ENCODE measurements at regions not wholly inside any gene's neighbourhood (a gene's known extent, or its start where the extent isn't known, plus 50 kb on each side); places are given as distances from the start of the nearest gene placed in this dataset.

DNA sequence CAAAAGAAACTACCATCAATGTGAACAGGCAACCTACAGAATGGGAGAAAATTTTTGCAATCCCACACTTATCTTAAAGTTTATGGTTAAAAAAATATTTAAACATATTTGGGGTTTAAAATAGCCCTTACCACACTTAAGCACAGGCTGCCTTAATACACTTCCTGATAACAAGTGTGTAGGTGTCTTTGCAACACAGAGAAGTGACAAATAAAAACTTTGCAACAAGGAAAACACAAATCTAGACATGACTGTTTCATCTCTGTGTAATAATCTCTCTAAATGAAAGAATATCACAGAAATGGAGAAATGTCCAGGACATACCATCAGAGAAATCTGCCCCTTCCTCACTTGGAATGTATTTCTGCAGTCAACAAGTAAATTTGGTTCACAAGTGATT, 464.1 kb upstream of the ARHGEF26 start:
- DNase-seq = no peak

DNA sequence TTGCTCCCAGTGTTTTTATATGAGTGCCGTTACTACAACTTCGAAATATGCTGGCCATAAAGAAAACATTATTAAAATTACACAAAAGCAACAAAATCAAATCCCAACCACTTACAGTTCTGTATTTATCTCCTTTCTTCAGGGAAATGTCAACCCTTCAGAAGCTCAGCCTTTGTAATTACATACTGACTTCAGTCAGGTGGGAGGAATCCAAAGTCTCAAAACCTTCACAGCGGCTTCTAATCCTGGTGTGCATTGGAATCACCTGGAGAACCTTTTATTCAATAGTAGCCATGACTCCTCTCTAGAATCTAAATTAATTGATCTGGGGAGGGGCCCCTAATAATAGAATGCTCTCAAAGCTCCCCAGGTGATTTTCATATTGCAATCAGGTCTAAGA, 463.7 kb upstream of the ARHGEF26 start:
- DNase-seq = no peak

DNA sequence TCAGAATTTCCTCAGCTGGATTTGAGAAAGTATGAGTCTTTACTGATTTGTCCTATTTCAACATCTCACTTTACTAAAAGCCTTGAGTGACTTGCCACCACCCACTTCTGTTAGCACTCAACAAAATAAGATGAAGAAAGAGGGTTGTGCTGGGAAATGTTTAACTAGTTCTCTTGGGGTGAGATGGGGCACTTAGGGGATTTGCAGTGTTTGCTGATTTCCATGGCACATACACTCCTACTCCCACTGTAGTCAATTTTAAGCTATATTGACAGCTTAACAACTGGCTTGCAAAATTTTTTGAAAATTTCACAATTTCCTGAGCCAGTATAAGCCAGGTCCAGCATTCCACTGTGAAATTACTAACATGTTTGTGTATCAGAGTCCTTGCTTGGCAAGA, 463.1 kb upstream of the ARHGEF26 start:
- DNase-seq = no peak

DNA sequence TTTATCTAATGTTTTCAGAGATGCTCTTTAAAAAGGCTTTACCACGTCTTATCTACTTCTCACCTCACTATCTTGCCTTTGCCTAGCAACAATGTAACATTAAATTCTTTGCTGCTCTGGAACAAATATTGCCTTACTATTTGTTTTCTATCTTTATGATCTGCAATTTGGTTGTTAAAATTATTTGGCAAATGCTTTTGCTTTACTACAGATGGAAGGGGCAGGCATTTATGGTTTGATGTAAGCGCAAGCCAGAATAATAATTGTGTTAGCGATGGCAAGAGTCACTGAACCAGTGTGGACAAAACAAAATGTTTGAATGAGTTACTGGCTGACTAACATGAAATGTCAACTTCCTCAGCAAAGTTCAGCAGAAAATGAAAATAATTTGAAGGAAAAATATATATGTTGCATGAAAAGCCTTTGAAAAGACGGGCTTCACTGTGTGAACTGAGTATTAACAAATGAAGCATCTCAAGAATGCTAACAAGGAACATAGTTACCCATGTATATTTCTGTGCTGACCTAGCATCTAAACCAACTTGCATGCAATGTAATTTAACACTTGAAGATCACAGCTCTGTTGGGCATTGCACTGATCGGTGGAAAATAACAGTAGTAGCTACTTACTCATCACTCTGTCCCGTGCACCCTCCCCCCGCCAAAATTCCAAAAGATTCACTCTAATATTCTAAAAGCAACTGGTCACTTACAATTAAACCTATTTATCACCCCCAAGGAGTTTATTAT, 454.0 kb upstream of the ARHGEF26 start:
- no peak for DNase-seq

DNA sequence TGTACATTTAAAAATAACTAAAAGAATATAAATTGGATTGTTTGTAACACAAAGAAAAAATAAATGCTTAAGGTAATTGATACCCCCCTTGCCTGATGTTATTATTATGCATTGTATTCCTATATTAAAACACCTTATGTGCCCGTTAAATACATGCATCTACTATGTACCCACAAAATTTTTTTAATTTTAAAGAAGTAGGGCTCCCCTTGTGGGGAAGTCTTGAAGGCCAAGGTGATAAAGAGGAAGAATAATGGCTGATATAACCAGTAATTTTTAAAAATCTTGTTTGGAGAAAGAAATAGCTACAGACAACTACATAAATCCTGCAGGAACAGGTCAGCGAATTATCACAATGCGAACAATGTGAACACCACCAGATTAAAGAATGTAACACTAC, 451.7 kb upstream of the ARHGEF26 start:
- DNase-seq = no peak

DNA sequence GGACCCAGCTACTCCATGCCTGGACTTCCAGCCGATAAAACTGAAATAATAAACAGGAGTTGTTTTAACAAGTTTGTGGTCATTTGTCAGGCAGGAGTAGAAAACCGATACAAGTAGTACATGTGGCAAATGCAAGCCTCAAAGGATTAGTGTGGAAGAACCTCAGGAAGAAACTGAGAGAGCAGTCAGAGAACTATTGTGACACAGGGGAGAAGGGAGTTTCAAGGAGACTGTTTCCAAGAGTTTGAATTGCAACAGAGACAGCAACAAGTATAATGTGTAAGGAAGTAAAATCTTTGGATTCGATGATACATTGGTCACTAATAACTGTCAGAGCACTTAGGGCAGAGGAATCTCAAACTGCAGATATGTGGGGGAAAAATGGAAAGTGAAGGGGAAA, 450.6 kb upstream of the ARHGEF26 start:
- no peak for DNase-seq

DNA sequence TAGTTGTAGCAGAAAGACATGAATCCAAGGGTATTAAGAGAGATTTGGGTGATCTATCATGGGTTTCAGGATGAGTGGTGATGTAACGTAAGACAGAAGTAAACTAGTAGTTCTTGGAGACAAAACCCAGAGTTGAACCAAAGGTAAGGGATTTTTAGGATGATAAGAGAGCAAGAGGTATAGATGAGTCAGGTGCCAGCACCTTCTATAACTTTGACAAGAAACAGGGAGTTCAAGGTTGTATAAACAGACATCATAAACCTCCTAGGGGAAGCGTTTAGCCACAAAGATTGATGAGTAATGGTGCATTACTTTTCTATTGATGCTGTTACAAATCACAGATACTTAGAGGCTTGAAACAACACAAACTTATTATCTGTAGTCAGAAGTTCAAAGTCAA, 447.3 kb upstream of the ARHGEF26 start:
- DNase-seq = no peak

DNA sequence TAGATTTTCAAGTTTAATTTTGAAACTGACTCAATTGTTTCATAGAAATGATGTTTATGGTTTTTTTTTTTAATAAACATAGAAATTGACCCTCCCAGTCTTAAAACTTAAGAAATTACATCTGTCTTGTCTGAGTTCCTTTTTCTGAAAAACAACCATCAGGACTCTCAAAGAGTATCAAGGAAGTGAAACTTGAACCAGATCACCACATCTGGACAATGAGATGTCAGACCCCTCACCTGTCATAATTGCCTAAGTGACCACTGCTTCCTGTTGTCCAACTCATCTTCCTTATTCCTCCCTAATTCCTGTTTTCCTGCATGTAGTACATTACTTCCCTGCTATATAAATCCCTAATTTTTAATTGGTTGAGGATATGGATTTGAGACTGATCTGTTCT, 441.5 kb upstream of the ARHGEF26 start:
- DNase-seq = peak in 1 of 51 donors; percentile 9

DNA sequence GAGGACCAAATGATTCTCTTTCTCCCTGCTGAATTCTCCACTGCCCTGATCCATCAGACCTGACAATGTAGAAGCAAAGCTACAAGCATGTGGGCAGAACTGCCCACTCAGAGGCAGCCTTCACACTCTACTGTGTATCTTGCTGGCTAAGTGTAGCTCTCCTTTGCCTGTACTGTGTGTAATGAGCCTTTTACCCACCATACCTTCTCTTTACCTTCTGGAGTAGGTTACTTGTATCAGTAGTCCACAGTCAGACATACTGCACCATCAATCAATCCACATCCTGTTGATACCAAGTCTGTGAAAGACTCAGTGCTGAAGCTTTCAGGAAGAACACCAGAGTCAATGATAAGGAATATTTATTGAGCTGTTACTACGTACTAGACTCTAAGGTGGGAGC, 440.7 kb upstream of the ARHGEF26 start:
- no peak for DNase-seq

DNA sequence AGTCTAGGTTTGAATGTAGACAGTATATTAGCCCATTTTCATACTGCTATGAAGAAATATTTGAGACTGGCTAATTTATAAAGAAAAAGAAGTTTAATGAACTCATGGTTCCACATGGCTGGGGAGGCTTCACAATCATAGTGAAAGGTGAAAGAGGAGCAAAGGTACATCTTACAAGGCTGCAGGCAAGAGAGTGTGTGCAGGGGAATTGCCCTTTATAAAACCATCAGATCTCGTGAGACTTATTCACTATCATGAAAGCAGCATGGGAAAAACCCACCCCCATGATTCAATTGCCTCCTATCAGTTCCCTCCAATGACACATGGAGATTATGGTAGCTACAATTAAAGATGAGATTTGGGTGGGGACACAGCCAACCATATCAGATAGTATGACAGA, 440.1 kb upstream of the ARHGEF26 start:
- DNase-seq = no peak

DNA sequence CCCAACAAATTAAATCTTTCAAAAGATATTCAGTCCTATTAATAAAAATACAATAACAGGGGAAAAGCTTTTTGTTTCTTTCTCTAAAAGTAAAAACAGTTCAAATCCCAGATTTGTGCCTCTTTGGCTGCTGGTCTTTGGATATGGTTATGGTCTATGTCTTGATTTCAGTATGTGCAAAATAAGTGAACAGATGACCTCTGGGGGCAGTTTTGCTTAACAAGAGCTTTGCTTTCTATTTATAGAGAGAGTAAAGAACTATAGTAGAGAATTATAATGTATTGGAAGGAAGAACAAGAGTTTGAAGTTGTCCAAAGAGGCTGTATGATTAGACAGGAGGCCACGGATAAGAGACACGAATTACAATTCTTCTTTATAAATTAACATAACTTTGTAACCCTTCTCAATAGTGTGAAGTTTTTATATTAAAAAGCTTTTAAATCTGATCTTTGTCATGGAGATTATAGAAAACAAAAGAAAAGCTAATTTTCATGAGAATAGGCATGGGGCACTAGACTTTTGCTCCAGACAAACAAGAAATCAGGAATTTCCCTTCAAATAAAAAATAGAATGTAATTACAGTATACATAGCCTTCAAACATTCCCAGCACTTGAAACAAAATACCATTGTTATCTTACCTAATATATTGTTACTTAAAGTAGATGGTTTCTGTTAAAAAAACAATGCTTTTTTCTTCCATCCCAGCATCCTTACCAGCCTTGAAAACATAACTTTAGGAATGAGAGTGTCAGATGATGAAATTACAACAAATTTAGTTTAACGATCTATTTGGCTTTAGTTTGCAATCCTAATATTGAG, 432.7 kb upstream of the ARHGEF26 start:
- DNase-seq = no peak

DNA sequence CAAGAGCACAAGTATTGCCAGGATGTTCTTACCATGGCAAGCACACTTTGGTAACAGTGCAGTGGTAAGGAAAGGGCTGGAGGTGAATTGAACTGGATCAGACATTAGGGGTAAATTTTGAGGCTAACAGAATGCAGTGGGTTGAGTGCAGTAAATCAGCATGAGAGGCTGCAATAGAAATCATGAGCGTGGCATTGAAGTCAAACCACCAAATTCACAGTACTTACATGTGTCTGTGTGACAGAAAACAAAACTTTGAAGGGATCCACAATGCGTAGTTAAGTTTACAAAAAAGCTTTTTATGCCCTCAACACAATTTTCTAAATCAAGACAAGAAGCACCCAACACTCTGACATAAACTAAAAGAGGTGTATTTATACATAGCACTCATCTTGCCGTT, 428.0 kb upstream of the ARHGEF26 start:
- DNase-seq = no peak

DNA sequence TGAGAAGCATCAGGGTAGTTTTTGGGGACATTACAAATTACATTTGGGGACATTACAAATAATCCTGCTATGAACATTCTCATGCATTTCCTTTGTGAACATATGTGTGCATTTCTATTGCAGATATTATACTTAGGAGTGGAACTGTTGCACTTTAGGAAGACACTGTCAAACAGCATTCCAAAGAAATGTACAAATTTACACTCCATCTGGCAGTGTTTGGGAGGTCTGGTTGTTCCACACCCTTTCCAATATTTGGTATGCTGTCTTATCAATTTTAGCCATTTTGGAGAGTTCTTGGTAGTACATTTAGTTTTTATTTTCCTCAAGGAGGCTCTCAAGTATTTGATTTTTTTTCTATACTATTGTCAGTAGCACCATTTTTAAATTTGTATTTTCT, 419.1 kb upstream of the ARHGEF26 start:
- no peak for DNase-seq

DNA sequence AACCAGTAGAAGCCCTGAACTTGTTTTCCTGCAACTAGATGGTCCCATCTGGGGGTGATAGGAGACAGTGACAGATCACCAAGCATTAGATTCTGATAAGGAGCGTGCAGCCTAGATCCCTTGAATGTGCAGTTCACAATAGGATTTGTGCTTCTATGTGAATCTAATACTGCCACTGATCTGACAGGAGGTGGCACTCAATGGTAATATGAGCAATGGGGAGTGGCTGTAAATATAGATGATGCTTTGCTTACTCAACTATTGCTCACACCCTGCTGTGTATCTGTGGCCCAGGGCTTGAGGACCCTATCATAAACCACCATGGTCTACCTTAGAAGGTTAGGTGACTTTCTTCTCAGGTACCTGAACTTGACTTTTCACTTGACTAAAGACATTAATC, 417.1 kb upstream of the ARHGEF26 start:
- no peak for DNase-seq

DNA sequence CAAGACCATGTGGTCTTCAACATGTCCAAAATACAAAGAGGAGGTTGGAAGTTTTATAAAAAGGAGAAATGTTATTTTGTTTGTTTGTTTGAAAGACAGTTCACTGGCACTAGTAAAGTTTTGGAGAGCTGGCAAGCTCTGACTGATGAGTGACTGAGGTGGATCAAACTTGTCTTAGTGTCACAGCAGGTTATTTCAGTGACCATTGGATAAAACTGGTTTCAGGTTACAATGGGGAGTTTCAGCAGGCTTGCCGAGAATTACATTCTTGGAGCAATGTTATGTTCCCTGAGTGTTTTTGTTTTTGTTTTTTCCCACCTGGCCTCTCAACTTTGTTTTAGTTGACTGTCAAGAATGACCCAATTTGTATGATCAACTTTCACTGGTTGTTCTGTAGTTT, 414.5 kb upstream of the ARHGEF26 start:
- no peak for DNase-seq

DNA sequence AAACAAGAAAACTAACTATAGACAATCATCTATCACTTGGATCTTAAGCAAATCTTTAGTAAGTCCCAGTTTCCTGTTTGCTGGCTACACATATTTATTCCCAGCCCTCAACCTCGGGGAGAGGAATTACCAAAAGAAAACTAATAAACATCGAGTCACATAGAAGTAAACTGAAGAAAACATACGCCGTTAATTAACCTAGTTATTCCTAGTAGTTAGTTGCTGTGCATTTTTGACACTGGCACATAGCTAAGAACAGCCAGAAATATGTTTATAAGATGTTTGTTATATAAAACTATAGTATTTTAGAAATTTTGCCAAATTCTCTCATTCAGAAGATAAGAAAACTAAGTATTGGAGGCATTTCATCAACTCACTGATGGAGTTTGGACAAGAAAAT, 407.2 kb upstream of the ARHGEF26 start:
- DNase-seq = no peak

DNA sequence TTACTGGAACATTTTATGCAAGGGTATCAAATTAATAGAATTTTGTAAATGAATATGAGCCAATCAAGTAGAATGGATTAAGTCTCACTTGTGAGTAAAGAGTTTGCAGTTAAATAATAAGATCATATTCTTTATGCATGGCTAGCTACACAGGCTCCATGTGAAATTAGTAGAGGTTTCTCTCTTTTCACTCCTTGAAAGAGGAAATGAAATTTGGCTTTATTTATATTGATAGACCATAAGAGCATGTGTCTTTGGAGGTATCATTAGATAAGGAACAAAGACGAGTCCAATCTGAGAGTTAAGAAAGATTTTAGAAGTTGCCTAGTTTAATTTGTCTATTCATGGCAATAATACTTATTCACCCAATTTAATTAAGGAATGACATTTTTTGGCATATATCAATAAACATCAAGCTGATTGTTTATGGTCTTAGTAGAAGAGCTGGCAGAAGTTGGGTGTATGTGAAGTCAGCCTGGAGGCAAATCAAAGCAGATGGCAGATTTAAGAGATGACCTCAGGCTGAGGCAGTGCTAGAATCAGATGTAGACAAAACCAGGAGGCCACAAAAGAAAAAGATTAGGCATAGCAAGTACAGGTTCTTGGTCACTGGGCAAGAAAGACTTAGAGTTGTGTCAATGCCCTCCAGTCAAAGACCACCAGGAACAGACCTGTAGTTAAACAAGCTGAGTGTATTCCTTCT, 406.5 kb upstream of the ARHGEF26 start:
- no peak for DNase-seq

DNA sequence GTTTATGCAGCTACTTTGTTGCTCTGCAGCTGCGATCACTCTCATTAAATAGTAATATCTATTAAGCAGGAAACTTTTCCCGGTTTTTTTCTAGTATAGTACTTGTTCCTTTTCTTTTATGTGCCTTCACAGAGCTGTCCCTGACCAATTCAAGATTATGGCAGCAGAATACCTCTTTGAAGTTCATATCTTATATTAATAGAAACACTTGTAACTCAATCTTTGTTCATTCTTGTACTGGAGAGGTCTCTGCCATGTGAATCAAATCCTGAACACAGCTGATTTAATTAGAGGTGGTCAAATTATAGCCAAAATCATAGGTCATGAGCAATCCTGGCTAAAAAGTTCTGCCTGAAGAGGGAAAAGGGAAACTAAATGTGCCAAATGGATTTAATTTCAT, 399.0 kb upstream of the ARHGEF26 start:
- no peak for DNase-seq

DNA sequence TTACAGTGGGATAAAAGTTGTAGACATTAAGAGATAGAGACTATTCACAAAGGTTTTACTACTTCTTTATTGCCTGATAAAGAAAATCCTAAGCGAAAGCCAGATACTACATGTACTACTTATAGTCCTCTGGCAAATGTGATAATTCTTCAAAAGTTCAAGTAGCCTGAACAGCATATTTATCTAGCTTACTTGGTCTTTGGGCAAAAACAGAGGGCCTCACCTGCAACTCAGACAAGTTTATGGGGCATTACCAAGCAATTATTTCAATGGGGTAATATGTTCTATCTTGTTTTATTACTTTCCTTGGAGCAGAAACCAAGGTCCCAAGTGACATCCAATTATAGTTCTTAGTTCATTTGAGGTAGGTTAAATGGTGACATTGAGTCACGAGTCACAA, 390.1 kb upstream of the ARHGEF26 start:
- no peak for DNase-seq

DNA sequence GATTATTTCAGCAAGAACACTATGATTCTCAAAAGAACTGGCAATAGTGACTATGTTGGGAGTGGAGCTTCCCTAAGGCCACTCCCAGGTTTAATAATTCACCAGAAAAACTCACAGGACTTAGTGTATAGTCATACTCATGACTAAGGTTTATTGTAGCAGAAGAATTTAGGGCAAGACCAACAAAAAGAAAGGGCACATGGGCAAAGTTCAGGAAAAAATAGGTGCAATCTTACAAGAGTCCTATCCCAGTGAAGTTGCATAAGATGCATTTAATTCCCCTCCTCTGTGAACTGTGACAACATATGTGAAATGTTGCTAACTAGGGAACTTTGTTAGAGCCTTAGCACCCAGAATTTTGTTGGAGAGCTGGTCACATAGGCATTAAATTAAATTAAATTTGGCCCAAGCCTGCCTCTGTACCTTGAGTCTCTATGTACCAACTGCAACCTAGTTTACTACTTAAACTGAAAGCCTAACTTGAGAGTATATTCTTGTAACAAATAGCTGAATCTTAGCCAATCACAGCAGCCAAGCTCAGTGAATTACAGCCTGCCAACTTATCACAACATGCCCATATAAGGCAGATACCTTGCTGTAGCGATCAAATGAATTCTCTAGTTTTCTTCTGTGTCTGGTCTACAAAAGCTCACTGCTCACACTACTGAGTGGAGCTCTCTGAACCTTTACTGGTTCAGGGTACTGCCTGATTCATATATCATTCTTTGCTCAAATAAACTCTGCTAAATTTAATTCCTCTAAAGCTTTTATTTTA, 386.2 kb upstream of the ARHGEF26 start:
- no peak for DNase-seq

DNA sequence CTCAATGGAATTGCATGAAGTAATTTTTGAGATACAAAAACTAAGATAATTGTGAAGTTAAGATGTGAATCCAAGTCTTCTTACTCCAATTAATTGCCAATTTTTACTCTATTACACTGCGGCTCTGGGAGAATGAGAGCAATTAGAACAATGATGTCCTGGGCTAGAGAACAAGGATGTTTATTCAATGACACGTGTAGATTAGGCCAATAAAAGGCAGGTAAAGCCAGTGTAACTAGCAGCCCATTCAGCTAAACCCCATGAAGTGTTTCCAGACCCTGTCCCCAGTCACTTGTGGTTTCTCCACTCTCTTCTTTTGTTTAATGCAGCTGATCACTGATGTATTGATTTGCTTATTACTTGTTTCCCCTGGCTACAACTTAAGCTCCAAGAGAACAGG, 381.1 kb upstream of the ARHGEF26 start:
- DNase-seq = no peak

DNA sequence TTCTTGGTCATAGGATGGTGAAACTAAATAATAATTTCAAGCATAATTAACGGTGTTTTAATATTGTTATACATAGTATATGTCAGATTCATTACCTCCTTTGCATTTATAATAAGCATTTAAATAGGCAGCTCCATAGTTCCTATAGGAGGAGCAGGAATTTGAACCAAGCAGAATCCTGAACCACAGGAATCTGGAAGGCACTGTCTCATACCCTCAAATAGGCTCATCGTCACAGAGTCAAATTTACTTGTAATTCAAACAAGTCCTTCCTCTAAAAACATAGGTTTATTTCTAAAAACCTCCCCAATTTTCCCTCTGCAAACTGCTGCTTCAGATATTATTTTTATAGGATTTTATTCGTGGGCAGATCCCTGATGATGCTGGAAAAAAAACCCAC, 376.3 kb upstream of the ARHGEF26 start:
- no peak for DNase-seq
